NCI-H2196 (cell line): ENCODE measurements at regions not wholly inside any gene's neighbourhood (a gene's known extent, or its start where the extent isn't known, plus 50 kb on each side); places are given as distances from the start of the nearest gene placed in this dataset.

ENCODE experiments used
- DNase-seq: peaks from one replicate; lab custom pipeline; 2025; ENCODE audit not compliant: unreplicated experiment; lab: John Stamatoyannopoulos, UW

- DNase-seq = no peak
Measured at GRCh38 chr9:1732670-1733069, 282.5 kb upstream of the SMARCA2 start.

DNA sequence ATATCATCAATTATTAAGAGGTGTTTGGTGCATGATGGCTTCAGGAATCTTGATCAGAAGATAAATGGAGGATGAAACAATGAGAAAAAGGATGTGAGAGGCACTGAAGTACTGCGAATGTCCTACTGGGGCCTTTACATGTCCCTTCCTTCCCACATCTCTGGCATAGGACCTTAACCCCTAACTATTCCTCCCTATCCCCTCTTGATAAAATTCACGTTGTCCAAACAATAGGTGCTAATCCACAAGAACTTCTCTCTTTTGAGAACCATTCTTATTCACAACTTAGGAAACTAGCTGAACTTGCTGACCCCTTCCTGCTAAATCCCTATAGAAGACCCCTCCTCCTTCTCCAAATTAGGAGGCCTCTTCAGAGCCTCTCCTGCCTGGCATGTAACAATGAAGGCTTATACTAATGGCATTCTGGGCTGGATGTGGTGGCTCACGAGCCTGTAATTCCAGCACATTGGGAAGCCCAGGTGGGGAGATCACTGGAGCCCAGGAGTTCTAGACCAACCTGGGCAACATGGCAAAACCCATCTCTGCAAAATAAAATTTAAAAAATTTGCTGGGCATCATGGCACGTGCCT lies 276.5 kb upstream of the SMARCA2 start:
- DNase-seq = no peak

- DNase-seq = no peak
Measured at GRCh38 chr9:1743121-1743960, 271.8 kb upstream of the SMARCA2 start.

DNA sequence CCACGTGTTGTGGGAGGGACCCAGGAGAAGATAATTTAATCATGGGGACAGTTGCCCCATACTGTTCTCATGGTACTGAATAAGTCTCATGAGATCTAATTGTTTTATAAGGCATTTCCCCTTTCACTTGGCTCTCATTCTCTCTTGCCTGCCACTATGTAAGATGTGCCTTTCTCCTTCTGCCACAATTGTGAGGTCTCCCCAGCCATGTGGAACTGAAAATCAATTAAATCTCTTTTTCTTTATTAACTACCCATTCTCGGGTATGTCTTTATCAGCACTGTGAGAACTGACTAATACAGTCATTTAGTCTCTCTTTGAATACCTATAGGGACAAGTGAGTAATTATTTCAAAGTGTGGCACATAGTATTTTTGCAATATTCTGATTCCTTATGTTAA lies 269.2 kb upstream of the SMARCA2 start:
- no peak for DNase-seq

- DNase-seq = no peak
Measured at GRCh38 chr9:1747417-1747967, 267.7 kb upstream of the SMARCA2 start.

DNA sequence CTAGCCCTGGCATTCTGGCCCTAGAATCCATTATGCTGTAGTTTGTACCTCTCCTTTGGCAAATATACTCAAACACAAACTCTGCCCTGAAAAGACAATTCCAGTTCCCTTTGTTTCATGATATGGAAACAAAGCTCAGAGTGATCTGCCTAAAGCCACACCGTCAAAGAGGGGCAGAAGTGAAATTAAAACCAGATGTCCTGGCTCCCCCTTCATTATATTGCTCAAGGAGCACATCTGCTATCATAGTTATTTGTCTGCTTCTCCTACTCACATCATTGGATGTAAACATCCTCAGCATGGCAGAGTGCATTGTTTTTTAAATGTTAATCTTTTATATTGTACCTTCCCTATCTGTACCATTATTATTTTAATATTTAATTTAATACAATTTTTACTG lies 266.7 kb upstream of the SMARCA2 start:
- no peak for DNase-seq

DNA sequence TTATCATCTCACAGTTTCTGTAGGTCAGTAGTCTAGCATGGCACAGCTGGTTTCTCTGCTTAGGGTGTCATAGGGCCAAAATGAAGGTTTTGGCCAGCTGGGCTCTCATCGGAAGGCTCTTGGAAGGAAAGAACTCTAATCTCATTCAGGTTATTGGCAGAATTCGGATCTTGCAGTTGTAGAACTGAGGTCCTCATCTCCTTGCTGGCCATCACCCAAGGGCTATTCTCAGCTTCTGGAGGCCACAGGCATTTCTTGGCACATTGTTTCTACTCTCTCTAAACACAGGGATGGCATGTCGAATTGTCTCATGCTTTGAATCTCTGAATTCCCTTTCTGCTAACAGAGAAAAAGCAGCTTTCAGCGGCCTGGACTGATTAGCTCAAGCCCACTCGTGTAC lies 258.0 kb upstream of the SMARCA2 start:
- DNase-seq = no peak

GRCh38 chr9:1759009-1759408 lies 256.1 kb upstream of the SMARCA2 start:
- no peak for DNase-seq

DNA sequence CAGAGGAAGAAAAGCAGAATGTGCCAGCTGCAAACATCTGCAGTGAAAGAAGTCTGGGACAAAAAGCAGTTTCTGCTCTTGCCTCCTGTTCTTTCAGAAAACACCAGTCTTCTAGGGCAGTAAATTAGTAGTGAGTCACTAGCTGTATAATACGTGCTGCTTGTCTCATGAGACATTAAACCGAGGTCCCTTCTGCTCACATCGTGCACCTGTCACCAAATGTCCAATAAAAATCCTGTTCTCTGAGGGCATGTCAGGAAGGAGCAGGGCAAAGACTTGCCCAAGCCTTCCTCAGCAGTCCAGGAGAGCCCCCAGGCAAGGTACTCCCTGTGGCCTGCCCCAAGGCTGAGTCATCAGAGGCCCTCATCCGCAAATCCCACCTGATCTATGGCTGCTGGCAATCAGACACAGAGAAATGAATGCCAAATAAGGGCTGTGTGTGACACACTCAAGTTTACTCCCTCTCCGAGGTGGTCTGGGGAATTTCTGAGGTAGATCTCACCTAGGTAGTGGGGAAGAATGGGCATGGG lies 255.3 kb upstream of the SMARCA2 start:
- DNase-seq = no peak

DNA sequence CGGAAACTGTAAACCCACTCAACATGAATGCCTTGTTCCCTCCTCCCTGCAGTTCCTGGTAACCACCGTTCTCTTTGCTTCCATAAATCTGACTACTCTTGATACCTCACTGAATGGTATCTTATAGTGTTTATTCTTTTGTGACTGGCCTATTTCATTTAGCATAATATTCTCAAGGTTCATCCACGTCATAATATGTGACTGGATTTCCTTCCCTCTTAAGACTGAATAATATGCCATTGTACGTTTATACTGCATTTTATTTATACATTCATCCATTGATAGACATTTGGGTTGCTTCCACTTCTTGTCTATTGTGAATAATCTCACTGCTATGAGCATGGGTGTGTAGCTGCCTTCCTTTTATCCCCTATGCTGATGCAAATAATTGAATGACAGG lies 253.3 kb upstream of the SMARCA2 start:
- DNase-seq = no peak

- no peak for DNase-seq
Measured at GRCh38 chr9:1766042-1766441, 249.1 kb upstream of the SMARCA2 start.

DNA sequence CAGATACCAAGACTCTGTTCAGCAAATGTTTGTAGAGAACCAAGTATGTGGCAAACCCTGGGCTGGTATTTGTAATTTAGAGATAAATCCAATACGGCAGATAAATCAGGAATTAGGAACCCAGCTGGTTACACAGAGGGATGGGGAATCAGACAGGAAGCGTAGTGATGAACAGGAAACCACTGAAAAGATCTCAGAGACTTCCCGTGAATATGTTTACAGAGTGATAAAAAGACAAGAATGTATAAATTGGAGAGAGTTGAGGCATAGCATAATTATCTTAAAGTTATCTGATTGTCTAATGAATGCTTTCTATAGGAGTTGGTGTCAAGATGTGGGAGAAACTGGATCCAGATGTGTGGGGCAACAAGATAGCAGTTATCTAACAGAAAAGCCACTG lies 246.6 kb upstream of the SMARCA2 start:
- no peak for DNase-seq

DNA sequence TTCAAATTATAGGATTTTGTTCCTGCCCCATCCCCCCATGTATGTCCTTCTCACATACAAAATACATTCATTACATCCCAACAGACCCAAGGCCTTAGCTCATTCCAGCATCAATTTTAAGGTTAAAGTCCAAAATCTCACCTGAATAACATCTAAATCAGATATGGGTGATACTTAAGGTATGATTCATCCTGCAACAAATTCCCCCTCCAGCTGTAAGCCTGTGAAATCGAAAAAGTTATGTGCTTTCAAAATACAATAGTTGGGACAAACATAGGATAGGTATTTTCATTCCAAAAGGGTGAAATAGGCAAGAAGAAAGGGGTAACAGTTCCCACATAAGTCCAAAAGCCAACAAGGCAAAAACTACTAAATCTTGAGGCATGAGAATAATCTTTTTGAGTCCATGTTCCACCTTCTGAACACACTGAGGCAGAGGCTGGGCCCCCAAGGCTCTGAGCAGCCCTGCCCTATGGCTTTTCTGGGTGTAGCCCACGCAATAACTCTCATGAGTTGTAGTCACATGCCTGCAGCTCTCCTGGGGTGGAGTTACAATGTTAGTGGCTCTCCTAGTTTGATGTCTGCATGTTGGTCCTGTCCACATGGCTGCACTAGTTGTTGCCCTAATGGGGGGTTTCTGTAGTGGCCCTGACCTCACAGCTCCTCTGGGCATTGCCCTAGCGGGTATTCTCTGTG lies 243.9 kb upstream of the SMARCA2 start:
- DNase-seq = no peak

DNA sequence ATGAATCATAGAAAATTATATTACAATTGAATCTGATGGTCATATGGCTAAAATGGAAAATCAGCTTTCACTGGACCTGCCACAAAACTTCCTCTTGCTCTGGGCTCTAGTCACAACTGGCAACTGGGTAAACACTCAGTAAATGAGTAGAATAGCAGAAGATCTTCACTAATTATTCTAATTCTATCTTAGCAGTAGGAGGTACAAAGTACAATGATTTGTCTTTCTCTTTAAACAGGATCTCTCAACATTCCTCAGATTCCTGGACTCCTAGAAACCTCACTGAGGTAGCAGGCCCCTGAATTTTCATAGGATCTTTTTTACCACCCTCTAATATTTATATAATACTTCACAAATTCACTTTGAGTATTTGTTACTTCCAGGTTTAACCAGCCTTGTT lies 239.9 kb upstream of the SMARCA2 start:
- no peak for DNase-seq

- no peak for DNase-seq
Measured at GRCh38 chr9:1776668-1777067, 238.5 kb upstream of the SMARCA2 start.

DNA sequence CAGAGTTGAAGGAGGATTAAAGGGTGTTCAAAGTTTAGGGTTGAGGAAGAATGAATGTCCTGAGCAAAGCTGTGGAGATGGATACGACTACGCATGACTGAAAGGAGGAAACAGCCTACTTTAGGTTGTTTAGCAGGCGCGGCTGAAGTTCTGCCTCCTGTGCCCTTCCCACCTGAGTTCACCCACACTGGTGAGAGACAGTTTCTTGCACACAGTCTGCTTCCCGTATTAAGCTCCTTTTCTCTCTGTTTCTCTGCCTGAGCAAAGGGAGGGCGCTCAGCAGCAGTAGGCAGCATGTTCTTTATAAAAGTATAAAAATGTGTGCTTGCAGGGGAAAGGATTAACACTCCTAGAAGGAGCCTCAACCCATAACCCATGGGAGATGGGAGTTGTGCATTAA lies 224.0 kb upstream of the SMARCA2 start:
- no peak for DNase-seq

- no peak for DNase-seq
Measured at GRCh38 chr9:1794547-1795270, 220.4 kb upstream of the SMARCA2 start.

DNA sequence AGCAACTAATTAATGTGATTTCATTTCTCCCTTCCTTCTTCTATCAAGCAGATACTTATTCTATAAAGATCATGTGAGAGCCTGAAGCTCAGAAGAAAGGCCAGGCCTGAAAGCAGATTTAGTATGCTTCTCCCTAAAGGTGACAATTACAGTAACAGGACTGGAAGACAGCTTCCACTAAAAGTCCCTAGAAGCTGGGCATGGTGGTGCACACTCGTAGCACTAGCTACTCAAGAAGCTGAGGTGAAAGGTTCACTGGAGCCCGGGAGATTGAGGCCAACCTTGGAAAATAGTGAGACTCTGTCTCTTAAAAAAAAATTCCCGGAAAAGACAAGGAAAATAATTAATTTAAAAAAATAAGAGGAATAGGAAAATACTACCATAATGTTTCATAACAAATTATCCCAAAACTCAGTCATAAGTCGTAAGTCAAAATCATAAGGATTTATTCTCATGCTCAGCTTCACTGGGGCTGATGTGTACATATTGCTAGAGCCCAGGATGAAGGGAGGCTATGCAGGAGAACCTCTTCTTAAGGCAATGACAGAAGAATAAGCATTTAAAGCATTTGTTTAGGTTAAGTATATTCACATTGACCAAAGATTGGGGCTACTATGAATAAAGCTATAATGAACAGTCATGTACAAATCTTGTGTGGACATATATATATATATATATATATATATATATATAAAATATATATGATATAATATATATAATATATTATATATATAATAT lies 210.8 kb upstream of the SMARCA2 start:
- no peak for DNase-seq

DNA sequence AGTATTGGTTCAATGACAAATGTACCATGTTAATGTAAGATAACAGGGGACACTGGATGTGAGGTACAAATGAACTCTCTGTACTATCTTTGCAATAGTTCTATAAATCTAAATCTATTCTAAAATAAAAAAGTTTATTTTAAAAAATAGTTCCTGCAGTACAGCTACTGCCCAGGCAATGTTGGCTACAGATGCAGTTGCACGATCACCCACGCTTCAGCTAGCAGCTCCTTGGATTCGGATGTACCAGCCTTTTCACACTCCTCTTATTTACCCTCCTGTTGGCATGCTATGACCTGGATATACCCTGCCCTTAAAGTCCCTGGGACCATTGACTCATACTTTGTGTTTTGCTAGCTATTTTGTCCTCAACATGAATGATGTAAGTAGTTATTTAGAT lies 185.4 kb upstream of the SMARCA2 start:
- DNase-seq = no peak

DNA sequence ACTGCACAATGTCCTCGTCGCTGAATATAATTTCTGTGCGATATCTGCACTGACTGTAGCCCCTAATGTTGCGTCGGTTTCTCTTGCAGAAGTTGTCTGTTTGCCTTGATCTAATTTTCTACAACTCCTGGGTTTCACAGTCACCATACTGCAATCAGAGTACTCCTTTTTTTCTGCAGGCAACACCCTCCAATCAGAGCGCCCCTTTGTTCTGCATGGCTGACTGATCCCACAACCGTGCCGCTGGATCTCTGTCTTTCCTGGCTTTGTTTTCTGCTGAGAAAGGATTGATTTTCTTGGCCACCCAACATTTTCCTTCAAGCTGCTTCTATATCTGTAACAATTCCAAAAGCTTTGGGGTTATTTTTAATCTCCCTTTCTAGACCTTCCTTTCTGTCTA lies 182.2 kb upstream of the SMARCA2 start:
- no peak for DNase-seq
